IMR-90 (cell line): ENCODE measurements at regions not wholly inside any gene's neighbourhood (a gene's known extent, or its start where the extent isn't known, plus 50 kb on each side); places are given as distances from the start of the nearest gene placed in this dataset.
A peak's percentile ranks its signal among the peaks of the same experiment; 100 is the strongest.

ENCODE experiments used
- ATAC-seq: fragments of 200-7000 bp; cut with Tn5 transposase; 2 replicates; pipeline ENCODE4 v1.9.1; 2020; ENCODE audit warnings: low read depth, mild to moderate bottlenecking, moderate library complexity
- BruUV-seq: library from RNA; stranded (reverse); fragments of 400-500 nt; replicated peaks from 2 replicates; lab custom pipeline; 2021; lab: Mats Ljungman, UMichigan
- CTCF ChIA-PET: fragments of 300-600 bp; formaldehyde crosslinking; extraction: SDS; loops from one replicate; lab custom pipeline; 2021; ENCODE audit warnings: antibody characterized with exemption; lab: Yijun Ruan, JAX
- POLR2A ChIA-PET: fragments of 300-600 bp; sonication (Branson Sonifier 250); formaldehyde crosslinking; loops from one replicate; lab custom pipeline; 2022; ENCODE audit warnings: antibody characterized with exemption; ENCODE audit not compliant: unreplicated experiment; lab: Charles Lee
- DNase-seq: peaks from one replicate; pipeline ENCODE4 v3.0.0; 2013
- H2AFZ ChIP-seq: replicated peaks from 2 replicates; pipeline ENCODE3; 2013; ENCODE audit warnings: low read length, mild to moderate bottlenecking; ENCODE audit not compliant: poor library complexity
- H2AK5ac ChIP-seq: 2 replicates; pipeline ENCODE4 v1.6.1; 2013; ENCODE audit warnings: low read depth, low read length, inconsistent platforms
- H2AK9ac ChIP-seq: replicated peaks from 2 replicates; pipeline ENCODE3; 2013; ENCODE audit warnings: mild to moderate bottlenecking, low read depth, low read length, moderate library complexity; ENCODE audit not compliant: poor library complexity
- H2BK120ac ChIP-seq: 2 replicates; pipeline ENCODE4 v1.6.1; 2013; ENCODE audit warnings: low read depth, low read length, inconsistent platforms
- H2BK15ac ChIP-seq: 3 replicates; pipeline ENCODE4 v1.6.1; 2013; ENCODE audit warnings: low read depth, low read length, inconsistent platforms
- H2BK20ac ChIP-seq: 2 replicates; pipeline ENCODE4 v1.6.1; 2013; ENCODE audit warnings: low read depth, mild to moderate bottlenecking, inconsistent platforms, low read length, moderate library complexity
- H2BK5ac ChIP-seq: 2 replicates; pipeline ENCODE4 v1.6.1; 2013; ENCODE audit warnings: mild to moderate bottlenecking, low read depth, low read length, inconsistent platforms; ENCODE audit not compliant: poor library complexity, severe bottlenecking
- H3K14ac ChIP-seq: replicated peaks from 2 replicates; pipeline ENCODE4 v1.6.1; 2013; ENCODE audit warnings: low read depth, low read length, inconsistent platforms
- H3K18ac ChIP-seq: 2 replicates; pipeline ENCODE4 v1.6.1; 2013; ENCODE audit warnings: low read depth, low read length, control low read depth
- H3K23ac ChIP-seq: 2 replicates; pipeline ENCODE4 v1.6.1; 2013; ENCODE audit warnings: low read depth, low read length, inconsistent platforms
- H3K27ac ChIP-seq: 2 replicates; pipeline ENCODE4 v1.5.1; 2013; ENCODE audit warnings: mild to moderate bottlenecking, control low read depth, low read length; ENCODE audit not compliant: insufficient read depth
- H3K27me3 ChIP-seq: 2 replicates; pipeline ENCODE4 v1.6.1; 2013; ENCODE audit warnings: low read length; ENCODE audit not compliant: control insufficient read depth, insufficient read depth
- H3K36me3 ChIP-seq: 2 replicates; pipeline ENCODE4 v1.6.1; 2013; ENCODE audit warnings: low read length, mixed read lengths; ENCODE audit not compliant: control insufficient read depth, insufficient read depth
- H3K4ac ChIP-seq: 2 replicates; pipeline ENCODE4 v1.6.1; 2013; ENCODE audit warnings: low read depth, low read length, inconsistent platforms
- H3K4me1 ChIP-seq: 2 replicates; pipeline ENCODE4 v1.6.1; 2013; ENCODE audit warnings: low read length, mixed read lengths; ENCODE audit not compliant: control insufficient read depth, insufficient read depth
- H3K4me2 ChIP-seq: 2 replicates; pipeline ENCODE4 v1.6.1; 2013; ENCODE audit warnings: low read depth, mild to moderate bottlenecking, control low read depth, low read length, moderate library complexity
- H3K4me3 ChIP-seq: 2 replicates; pipeline ENCODE4 v1.5.1; 2013; ENCODE audit warnings: low read depth, mild to moderate bottlenecking, control low read depth, low read length, moderate library complexity; ENCODE audit not compliant: insufficient read depth
- H3K56ac ChIP-seq: 2 replicates; pipeline ENCODE4 v1.6.1; 2013; ENCODE audit warnings: low read length, inconsistent platforms; ENCODE audit not compliant: insufficient read depth; ENCODE audit errors: extremely low read depth
- H3K79me1 ChIP-seq, 2 experiments: 2 replicates each; pipeline ENCODE4 v1.6.1; 2013; ENCODE audit warnings: low read length in 2 of 2, inconsistent platforms in 1 of 2, low read depth in 1 of 2
- H3K9ac ChIP-seq: 2 replicates; pipeline ENCODE4 v1.6.1; 2013; ENCODE audit warnings: low read depth, low read length, control low read depth
- H3K9me1 ChIP-seq: 2 replicates; pipeline ENCODE4 v1.6.1; 2013; ENCODE audit warnings: low read length, inconsistent platforms; ENCODE audit not compliant: insufficient read depth
- H3K9me3 ChIP-seq: 2 replicates; pipeline ENCODE4 v1.6.1; 2013; ENCODE audit warnings: low read length; ENCODE audit not compliant: control insufficient read depth, insufficient read depth
- H4K20me1 ChIP-seq: 2 replicates; pipeline ENCODE4 v1.6.1; 2013; ENCODE audit warnings: low read length, inconsistent platforms; ENCODE audit not compliant: insufficient read depth
- H4K5ac ChIP-seq: 2 replicates; pipeline ENCODE4 v1.6.1; 2013; ENCODE audit warnings: mild to moderate bottlenecking, low read depth, low read length, control low read depth
- H4K8ac ChIP-seq, 2 experiments: 2 replicates each; pipeline ENCODE4 v1.6.1; 2013; ENCODE audit warnings: low read depth in 2 of 2, low read length in 2 of 2, control low read depth in 1 of 2, inconsistent platforms in 1 of 2
- H4K91ac ChIP-seq: 2 replicates; pipeline ENCODE4 v1.6.1; 2013; ENCODE audit warnings: low read depth, low read length, inconsistent platforms; ENCODE audit not compliant: insufficient read depth
- FOS ChIP-seq: fragments of 150-350 bp; IDR thresholded peaks from 2 replicates; pipeline ENCODE4 v1.6.1; 2016; ENCODE audit warnings: low read depth, low read length
- MAFK ChIP-seq: IDR thresholded peaks from 2 replicates; pipeline ENCODE4 v1.6.1; 2012; ENCODE audit warnings: low read depth, low read length, improper control_type of control experiment
- MAZ ChIP-seq: IDR thresholded peaks from 2 replicates; pipeline ENCODE4 v1.6.1; 2012; ENCODE audit warnings: low read depth, mild to moderate bottlenecking, low read length, improper control_type of control experiment, moderate library complexity, borderline replicate concordance
- RCOR1 ChIP-seq: IDR thresholded peaks from 2 replicates; pipeline ENCODE4 v1.6.1; 2012; ENCODE audit warnings: mild to moderate bottlenecking, low read length, improper control_type of control experiment; ENCODE audit not compliant: insufficient replicate concordance
- RFX5 ChIP-seq: IDR thresholded peaks from 2 replicates; pipeline ENCODE4 v1.8.0; 2012; ENCODE audit warnings: low read depth, mild to moderate bottlenecking, low read length, moderate library complexity
- WGBS, 2 experiments: methylation state at CpG; one replicate each; pipeline versions ENCODE4 v1.1.5 to v1.1.7; 2013; ENCODE audit warnings: missing lambda C conversion rate in 2 of 2; ENCODE audit not compliant: insufficient read length in 1 of 2; ENCODE audit errors: extremely low coverage in 2 of 2; 5-methylcytosine and 5-hydroxymethylcytosine counted together
- dilution Hi-C: fragments of 300-500 bp; cut with HindIII; formaldehyde crosslinking; loops from one replicate; pipeline ENCODE4 v1.14.3; 2018; ENCODE audit warnings: low sequenced_read_pairs; ENCODE audit not compliant: unreplicated experiment
- in situ Hi-C: fragments of 300-500 bp; cut with MboI; formaldehyde crosslinking; loops from 3 replicates; pipeline ENCODE4 v1.14.3; 2019; ENCODE audit warnings: low sequenced_read_pairs, inconsistent platforms, mixed read lengths
- intact Hi-C: fragments of 100-400 bp; cut with micrococcal nuclease; formaldehyde crosslinking; loops from 2 replicates; pipeline ENCODE4 v1.10.0; 2022
- TF ChIP-seq, protein P1 (sequence below): fragments of 150-350 bp; IDR thresholded peaks from 2 replicates; pipeline ENCODE4 v1.6.1; 2016; ENCODE audit warnings: low read depth, mild to moderate bottlenecking, low read length, moderate library complexity, borderline replicate concordance

DNA sequence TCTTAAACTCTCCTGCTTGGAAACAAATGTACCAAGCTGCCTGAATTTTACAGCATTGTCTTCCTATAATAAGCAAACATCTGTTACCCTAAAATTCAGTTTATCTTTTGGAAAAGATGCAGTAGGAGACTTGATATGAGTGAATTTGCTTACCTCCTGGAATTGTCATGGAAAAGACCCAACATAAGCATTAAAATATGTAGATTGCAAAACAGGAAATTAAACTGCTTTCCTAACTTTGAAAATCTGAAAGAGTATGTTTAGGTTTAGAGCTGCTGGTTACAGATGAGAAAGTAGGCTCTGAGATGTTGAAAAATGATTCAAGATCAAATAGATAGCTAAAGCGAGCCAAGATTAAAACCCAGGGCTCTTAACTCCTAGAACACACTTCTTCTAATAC lies 316.5 kb downstream of the SOX11 start:
- ATAC-seq, result peak; percentile 24; the same call in 1 of the 2 replicates
- no peak overlapping the region for H3K9ac ChIP-seq
- no peak overlapping the region for H2AFZ ChIP-seq
- intact Hi-C loops, result no loop called here
- H2AK5ac ChIP-seq, result no peak overlapping the region
- in situ Hi-C loops, result no loop called here
- no peak overlapping the region for H2BK15ac ChIP-seq
- dilution Hi-C loops, result no loop called here
- no peaks in the 10 kb centered on the region for H3K36me3 ChIP-seq
- H3K23ac ChIP-seq, result no peak overlapping the region
- no CpG with 5 or more reads among the region's 1 CpG for WGBS, 2 experiments
- H3K56ac ChIP-seq, result no peak overlapping the region
- no peak overlapping the region for H3K14ac ChIP-seq
- H2BK5ac ChIP-seq, result no peak overlapping the region
- H4K5ac ChIP-seq, result no peak overlapping the region
- no peak overlapping the region for H2AK9ac ChIP-seq
- POLR2A ChIA-PET, result no interaction called here
- no peak overlapping the region for H3K4me2 ChIP-seq
- no peak overlapping the region for H4K91ac ChIP-seq
- no peak overlapping the region for H2BK20ac ChIP-seq
- H3K18ac ChIP-seq, result no peak overlapping the region
- no peak overlapping the region for H3K27ac ChIP-seq
- no peak overlapping the region for H2BK120ac ChIP-seq
- no peaks in the 10 kb centered on the region for H3K27me3 ChIP-seq
- H3K4ac ChIP-seq, result no peak overlapping the region
- peak; percentile 15 for DNase-seq
- H3K79me1 ChIP-seq, result no peaks in the 10 kb centered on the region
- TF ChIP-seq RCOR1, result no peak
- TF ChIP-seq, protein P1, sequence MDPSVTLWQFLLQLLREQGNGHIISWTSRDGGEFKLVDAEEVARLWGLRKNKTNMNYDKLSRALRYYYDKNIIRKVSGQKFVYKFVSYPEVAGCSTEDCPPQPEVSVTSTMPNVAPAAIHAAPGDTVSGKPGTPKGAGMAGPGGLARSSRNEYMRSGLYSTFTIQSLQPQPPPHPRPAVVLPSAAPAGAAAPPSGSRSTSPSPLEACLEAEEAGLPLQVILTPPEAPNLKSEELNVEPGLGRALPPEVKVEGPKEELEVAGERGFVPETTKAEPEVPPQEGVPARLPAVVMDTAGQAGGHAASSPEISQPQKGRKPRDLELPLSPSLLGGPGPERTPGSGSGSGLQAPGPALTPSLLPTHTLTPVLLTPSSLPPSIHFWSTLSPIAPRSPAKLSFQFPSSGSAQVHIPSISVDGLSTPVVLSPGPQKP, result no peak
- no peak for TF ChIP-seq MAFK
- no peak for TF ChIP-seq MAZ
- no peak for TF ChIP-seq RFX5
- no peak for TF ChIP-seq FOS
- BruUV-seq, result no TSS peak
- no peak overlapping the region for H3K4me3 ChIP-seq
- no peak overlapping the region for H4K8ac ChIP-seq
- no peaks in the 10 kb centered on the region for H3K9me3 ChIP-seq
- CTCF ChIA-PET, result no interaction called here
- H4K20me1 ChIP-seq, result no peaks in the 10 kb centered on the region
- peaks cover 3% of the 10 kb centered on the region; the same call in 1 of the 2 replicates for H3K4me1 ChIP-seq
- no peaks in the 10 kb centered on the region for H3K9me1 ChIP-seq
